ENCODE measurements at regions not wholly inside any gene's neighbourhood (a gene's known extent, or its start where the extent isn't known, plus 50 kb on each side); places are given as distances from the start of the nearest gene placed in this dataset.

DNA sequence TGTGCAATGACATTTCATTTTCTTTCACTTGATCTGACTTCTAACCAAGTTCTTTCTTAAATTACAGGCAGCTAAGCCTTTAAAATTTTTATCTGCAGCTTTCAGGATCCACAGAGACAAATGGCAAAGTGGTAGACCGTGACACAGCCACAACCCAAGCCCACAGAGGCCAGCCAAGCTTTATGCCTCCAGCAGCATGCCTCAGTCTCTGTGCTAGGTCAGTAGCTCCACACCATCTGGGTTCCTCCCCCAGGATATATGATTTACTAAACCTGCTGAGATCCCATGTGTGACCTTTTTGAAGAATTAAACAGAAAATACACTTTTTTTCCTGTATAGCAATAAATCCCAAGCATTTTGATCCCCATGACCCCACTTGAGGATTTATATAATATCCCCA is 290.4 kb upstream of the CAND1 start (continued):
- TF ChIP-seq, protein P1, sequence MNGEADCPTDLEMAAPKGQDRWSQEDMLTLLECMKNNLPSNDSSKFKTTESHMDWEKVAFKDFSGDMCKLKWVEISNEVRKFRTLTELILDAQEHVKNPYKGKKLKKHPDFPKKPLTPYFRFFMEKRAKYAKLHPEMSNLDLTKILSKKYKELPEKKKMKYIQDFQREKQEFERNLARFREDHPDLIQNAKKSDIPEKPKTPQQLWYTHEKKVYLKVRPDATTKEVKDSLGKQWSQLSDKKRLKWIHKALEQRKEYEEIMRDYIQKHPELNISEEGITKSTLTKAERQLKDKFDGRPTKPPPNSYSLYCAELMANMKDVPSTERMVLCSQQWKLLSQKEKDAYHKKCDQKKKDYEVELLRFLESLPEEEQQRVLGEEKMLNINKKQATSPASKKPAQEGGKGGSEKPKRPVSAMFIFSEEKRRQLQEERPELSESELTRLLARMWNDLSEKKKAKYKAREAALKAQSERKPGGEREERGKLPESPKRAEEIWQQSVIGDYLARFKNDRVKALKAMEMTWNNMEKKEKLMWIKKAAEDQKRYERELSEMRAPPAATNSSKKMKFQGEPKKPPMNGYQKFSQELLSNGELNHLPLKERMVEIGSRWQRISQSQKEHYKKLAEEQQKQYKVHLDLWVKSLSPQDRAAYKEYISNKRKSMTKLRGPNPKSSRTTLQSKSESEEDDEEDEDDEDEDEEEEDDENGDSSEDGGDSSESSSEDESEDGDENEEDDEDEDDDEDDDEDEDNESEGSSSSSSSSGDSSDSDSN (IDR thresholded peaks at IDR 0.05; ENCODE audit: borderline replicate concordance in 1 of 2, low read depth in 2 of 2, low read length in 2 of 2): no peak
- TF ChIP-seq NCOA2 (IDR thresholded peaks at IDR 0.05; ENCODE audit: partially characterized antibody in 2 of 2) (no peak), SMAD3 (CRISPR knock-in tag; conservative IDR thresholded peaks at IDR 0.05) (no peak), FOXK2 (conservative IDR thresholded peaks at IDR 0.05 in 1 of 2, IDR thresholded peaks at IDR 0.05 in 1 of 2; ENCODE audit: low read depth in 2 of 2) (no peak), GABPB2 (CRISPR knock-in tag; conservative IDR thresholded peaks at IDR 0.05) (no peak)

- no peaks in the 10 kb centered on the region for H3K27me3 ChIP-seq (ENCODE audit: control insufficient read depth in 2 of 2, insufficient read depth in 2 of 2, low read length in 2 of 2)
- H2AFZ ChIP-seq (ENCODE audit: low read depth, low read length): no peak overlapping the region
- no peaks in the 10 kb centered on the region for H3K4me1 ChIP-seq (replicated peaks in 1 of 2; ENCODE audit: control insufficient read depth in 2 of 2, insufficient read depth in 2 of 2, low read length in 2 of 2)
- H3K27ac ChIP-seq (ENCODE audit: extremely low read depth, low read depth, low read length): no peak overlapping the region
- ChIA-PET POLR2A (no interaction called here), CTCF (ENCODE audit: low intra/inter-chr PET ratio) (interaction anchor here (0.7 kb wide), 1 partner anchor 241 kb away, joined by 3 read pairs; no protein-coding TSS in a partner anchor)
- ATAC-seq (no peak), DNase-seq (ENCODE audit: extremely low read depth in 1 of 4, low spot score in 3 of 4) (no peak), FAIRE-seq (no peak)
- H3K9me3 ChIP-seq (replicated peaks; ENCODE audit: control insufficient read depth, insufficient read depth, low read depth, low read length): no peaks in the 10 kb centered on the region
- no peaks in the 10 kb centered on the region for H3K9me1 ChIP-seq (ENCODE audit: control insufficient read depth, insufficient read depth, low read length)
- no TSS peak for BruUV-seq (replicated peaks)
- intact Hi-C loops (cut with micrococcal nuclease) (no loop called here), in situ Hi-C loops (cut with MboI) (no loop called here)
- H3K9ac ChIP-seq (ENCODE audit: insufficient read depth in 1 of 2, low read depth in 2 of 2, low read length in 2 of 2): no peak overlapping the region
- no peak overlapping the region for H3K4me2 ChIP-seq (ENCODE audit: insufficient read depth, low read length)
- 14% methylated on average over 4 of the region's 4 CpGs for WGBS (ENCODE audit: insufficient coverage, low coverage, missing lambda C conversion rate)
- no peaks in the 10 kb centered on the region for H3K36me3 ChIP-seq (ENCODE audit: control insufficient read depth, insufficient read depth, low read length)
- H3K4me3 ChIP-seq: no peak overlapping the region
- H3K79me2 ChIP-seq (ENCODE audit: control insufficient read depth, insufficient read depth, low read length): no peaks in the 10 kb centered on the region
- no peaks in the 10 kb centered on the region for H4K20me1 ChIP-seq (replicated peaks; ENCODE audit: control insufficient read depth, insufficient read depth, low read length)
- TF ChIP-seq ILF3 (IDR thresholded peaks at IDR 0.05; ENCODE audit: borderline replicate concordance): no peak
- TF ChIP-seq SMAD2 (IDR thresholded peaks at IDR 0.05; ENCODE audit: low read depth, low read length): no peak
- no peak for TF ChIP-seq ZBTB2 (IDR thresholded peaks at IDR 0.05)
- no peak for TF ChIP-seq FIP1L1 (IDR thresholded peaks at IDR 0.05; ENCODE audit: low read depth, low read length, poor library complexity, severe bottlenecking)
- no peak for TF ChIP-seq MAFG (tag; conservative IDR thresholded peaks at IDR 0.05)
- no peak for TF ChIP-seq SRSF1 (IDR thresholded peaks at IDR 0.05; ENCODE audit: low read depth, low read length)
- TF ChIP-seq KAT8 (IDR thresholded peaks at IDR 0.05; ENCODE audit: low read depth): no peak
- TF ChIP-seq RCOR1 (IDR thresholded peaks at IDR 0.05; ENCODE audit: borderline replicate concordance in 1 of 2, low read depth in 2 of 2, low read length in 2 of 2): no peak
- no peak for TF ChIP-seq E2F4 (CRISPR knock-in tag; IDR thresholded peaks at IDR 0.05; ENCODE audit: low read depth)
- no peak for TF ChIP-seq HNRNPH1 (optimal IDR thresholded peaks at IDR 0.05; ENCODE audit: low read depth, low read length)
- TF ChIP-seq FOSL1 (tag; conservative IDR thresholded peaks at IDR 0.05): no peak
- no peak for TF ChIP-seq CBFA2T3 (IDR thresholded peaks at IDR 0.05)
- TF ChIP-seq GATA2 (CRISPR knock-in tag; IDR thresholded peaks at IDR 0.05): no peak
Measured at GRCh38 chr12:66979251-66979650, 289.9 kb upstream of the CAND1 start.

Measured in K562 (cell line).